ENCODE measurements at regions not wholly inside any gene's neighbourhood (a gene's known extent, or its start where the extent isn't known, plus 50 kb on each side); places are given as distances from the start of the nearest gene placed in this dataset.

DNA sequence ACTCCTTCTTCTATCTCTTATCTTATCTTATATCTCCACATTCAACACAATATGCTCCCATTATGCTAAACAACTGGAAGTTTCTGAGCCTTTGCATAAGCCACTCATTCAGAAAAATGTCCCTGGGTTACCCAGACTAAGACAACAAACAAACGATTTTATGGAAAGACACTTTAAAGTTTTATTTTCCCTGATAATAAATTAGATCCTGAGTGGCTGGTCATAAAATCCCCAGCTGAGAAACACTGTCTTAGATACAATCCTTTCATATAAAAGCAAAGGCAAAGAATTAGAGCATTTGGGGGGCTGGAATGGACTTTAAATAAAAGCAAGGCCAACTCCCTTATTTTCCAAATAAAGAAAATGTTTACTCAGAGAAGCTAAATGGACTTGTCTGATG lies 322.3 kb downstream of the GBE1 start:
- DNase-seq = no peak
- intact Hi-C loops (cut with DNase I, micrococcal nuclease) = no loop called here
- ATAC-seq = peak; percentile 75

DNA sequence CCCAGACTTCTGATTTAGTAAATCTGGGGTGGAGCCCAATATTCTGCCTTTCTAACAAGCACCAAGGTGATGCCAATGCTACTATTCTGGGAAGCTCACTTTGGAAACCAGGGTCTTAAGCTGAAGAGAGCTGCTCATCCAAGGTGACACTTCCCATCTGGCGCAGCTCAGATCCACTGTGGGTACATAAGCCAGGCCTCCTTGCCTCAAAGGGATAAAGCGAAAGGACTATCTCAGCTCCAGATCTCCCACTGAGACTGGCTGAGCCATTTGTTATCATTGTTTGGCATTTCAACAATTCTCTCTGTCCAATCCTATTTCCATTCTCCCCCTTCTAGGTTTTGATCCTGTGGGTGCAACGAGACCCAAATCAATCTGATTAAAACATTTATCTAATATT lies 323.8 kb downstream of the GBE1 start:
- no peak for DNase-seq
- no peak for ATAC-seq
- intact Hi-C loops (cut with DNase I, micrococcal nuclease) = no loop called here

DNA sequence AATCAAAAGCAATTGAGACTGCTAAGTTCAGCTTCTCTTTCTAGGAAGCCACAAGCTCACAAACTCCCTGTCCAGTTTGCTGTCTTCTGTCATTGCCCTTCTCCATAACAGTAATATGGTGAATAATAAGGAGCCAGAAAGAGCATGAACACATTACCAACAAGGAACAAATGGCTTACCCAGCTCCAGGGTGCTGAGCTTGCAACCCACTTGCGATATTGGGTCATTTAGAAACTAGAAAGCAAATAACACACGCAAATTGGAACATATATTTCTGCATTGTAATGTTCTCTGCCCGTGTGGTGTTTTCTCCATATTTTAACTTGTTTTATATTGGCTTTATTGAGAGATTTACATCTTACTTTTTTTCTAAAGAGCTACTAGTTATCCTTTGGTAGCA lies 325.3 kb downstream of the GBE1 start:
- ATAC-seq = no peak
- DNase-seq = no peak
- intact Hi-C loops (cut with DNase I, micrococcal nuclease) = no loop called here

DNA sequence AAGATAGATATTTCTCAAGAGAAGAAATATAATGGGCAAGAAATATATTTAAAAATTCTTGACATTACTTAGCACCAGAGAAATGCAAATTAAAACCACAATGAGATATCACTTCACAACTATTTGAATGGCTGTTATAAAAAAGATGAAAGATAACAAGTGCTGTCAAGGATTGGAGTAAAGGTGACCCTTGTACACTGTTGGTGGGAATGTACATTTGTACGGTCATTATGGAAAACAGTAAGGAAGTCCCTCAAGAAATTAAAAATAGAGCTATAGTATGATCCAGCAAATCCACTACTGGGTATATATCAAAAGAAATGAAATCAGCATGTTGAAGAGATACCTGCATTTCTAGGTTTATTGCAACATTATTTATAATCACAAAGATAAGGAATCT lies 326.4 kb downstream of the GBE1 start:
- ATAC-seq (peak; percentile 80), DNase-seq (no peak)
- intact Hi-C loops (cut with DNase I, micrococcal nuclease) = no loop called here

DNA sequence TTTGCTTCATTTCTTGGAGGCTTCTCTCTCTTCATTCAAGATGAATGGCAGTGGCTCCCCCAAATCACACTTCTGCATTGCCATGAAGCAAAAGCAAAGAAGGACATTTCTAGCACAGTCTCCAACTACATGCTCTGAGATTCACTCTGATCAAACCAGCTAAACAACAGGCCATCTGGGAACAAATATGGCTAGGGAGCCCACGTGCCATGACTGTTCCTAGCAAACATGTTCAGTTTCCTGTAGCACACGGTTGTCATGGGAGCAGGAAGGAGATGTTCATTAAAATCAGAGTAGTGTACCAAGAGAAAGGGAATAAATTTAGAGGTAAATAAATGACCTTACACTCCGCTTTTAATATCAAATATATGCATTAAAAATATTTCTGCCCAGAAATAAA lies 327.3 kb downstream of the GBE1 start:
- intact Hi-C loops (cut with DNase I, micrococcal nuclease) = no loop called here
- DNase-seq (no peak), ATAC-seq (no peak)

DNA sequence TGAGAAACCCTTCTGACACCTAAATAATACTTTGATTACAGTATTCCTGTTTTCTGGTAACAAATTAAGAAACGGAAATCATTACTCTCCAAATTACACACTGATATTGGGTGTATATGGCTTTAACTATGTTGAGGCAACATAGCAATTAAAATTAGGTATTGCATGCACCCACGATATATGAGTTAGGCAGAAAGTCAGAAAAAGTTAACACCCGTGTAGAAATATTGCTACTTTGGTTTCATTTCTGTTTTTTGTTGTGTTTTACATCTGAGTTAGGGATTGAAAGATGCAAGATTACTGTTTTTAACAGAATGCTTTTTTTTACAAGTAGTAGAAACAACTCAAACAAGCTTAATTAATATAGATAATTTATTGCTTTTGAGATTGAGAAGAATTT lies 327.8 kb downstream of the GBE1 start:
- ATAC-seq = no peak

DNA sequence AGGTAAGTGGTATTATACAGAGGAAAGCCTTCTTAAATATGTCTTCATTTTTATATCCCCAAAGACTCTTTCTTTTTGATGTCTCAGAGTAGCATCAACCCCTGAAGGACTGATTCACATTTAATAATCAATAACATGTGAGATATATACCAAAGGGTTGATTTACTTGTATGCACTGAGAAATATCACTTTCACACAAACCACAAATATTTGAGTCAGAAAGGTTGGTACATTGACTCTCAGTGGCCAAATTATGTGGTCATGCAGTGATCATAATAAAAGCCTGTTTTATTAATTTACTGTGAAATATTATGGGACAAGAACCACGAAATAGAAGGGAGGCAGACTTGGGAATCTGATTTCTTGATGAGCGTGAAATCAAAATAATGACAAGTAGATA lies 329.0 kb downstream of the GBE1 start:
- ATAC-seq (no peak), DNase-seq (no peak)
- intact Hi-C loops (cut with DNase I, micrococcal nuclease) = no loop called here

More for the DNA sequence above, 327.8 kb downstream of the GBE1 start:
- DNase-seq = no peak
- intact Hi-C loops (cut with DNase I, micrococcal nuclease) = no loop called here

DNA sequence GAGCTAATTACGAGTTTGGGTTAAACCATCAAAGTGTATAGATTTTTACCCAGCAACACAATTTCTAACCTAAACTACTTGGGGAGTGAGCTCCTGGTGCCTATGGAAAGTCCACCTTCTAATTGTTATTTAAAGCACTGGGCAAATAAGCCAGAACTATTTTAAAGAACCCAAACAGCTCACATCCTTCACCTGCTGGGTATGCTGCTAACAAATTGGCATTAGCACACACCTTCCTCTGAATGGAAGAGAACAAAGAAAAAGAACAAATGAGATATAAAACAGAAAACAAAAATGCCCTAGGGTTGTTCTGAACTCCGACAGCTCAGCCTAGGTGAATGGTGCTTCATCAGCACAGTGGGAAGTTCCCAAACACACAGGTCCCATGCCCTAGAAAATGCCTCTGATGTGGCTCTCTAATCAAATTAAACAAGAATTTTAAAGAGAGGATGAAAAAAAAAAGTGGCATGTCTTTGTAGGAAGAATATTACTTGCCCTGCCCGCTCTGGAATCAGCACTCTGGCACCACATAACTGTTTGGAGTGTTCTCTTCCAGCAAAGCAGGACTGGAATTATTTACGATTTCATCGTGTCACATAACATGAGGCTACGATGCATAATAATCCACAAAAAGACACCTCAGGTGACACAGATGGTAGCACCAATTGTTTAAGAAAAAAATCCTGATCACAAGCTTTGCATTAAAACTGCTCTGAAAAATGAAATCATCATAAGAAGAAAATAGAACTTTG lies 334.4 kb downstream of the GBE1 start:
- intact Hi-C loops (cut with DNase I, micrococcal nuclease) = no loop called here
- DNase-seq (no peak), ATAC-seq (no peak)

DNA sequence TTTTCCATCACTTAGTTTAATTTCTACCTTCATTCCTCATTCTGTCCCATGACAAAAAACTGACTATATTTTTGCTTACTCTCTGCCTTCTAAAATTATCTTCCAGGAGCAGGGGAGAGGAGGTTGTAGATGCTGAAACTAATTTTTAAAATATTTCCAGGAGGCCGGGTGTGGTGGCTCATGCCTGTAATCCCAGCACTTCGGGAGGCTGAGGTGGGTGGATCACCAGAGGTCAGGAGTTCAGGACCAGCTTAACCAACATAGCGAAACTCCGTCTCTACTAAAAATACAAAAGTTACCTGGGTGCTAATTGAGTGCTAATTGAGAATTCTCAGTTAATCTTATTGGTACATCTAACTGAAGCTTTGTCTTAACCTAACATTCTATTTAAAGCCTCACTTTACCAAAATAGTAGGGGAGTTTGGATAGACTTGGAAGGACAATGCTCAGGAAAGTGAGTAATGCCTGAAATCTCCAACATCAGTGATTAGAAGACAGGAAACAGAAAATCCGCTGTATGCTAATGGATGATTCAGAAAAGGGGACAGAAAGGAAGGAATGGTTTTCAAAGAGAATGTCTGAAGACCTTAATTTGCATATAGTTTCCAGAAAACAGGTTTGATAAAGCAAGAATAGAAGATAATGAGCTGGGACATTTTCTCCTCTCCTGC lies 336.1 kb downstream of the GBE1 start:
- intact Hi-C loops (cut with DNase I, micrococcal nuclease) = no loop called here
- ATAC-seq (no peak), DNase-seq (no peak)

DNA sequence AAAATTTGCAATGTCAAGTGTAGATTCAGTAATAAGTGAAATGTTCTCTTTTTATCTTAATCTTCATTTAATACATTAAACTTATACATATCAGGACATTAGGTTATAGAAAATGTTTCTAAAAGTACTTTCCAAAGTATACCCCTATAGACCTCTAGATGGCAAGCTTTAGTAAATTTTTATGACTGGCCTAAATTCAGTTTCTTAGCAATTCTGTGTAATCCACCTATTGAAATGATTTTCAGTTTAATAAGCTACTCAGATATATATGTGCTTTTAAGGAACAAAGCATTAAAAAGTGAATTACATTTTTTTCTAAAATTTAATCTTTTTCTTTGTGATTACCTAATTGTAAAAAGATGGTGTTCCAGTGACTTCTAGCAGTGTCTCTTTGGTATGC lies 342.2 kb downstream of the GBE1 start:
- intact Hi-C loops (cut with DNase I, micrococcal nuclease) = no loop called here
- no peak for DNase-seq
- ATAC-seq = no peak

DNA sequence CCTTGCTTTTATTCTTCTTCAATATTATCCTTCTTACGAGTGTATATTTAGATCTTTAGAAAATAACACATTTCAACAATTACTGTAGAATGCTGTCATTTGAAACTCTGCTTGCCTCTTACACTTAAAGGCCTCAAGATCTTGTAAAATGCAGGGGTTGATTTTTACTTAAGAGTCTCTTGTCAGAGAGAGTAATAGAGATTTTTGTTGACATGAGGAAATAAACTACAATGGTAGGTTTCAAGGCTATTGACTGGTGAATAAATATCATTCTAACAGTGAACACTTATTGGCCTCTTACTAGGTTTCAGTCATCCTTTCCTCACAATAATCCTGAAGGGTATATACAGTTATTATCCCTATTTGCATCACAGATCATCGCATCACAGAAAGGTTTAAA lies 344.6 kb downstream of the GBE1 start:
- intact Hi-C loops (cut with DNase I, micrococcal nuclease) = no loop called here
- no peak for DNase-seq
- no peak for ATAC-seq

DNA sequence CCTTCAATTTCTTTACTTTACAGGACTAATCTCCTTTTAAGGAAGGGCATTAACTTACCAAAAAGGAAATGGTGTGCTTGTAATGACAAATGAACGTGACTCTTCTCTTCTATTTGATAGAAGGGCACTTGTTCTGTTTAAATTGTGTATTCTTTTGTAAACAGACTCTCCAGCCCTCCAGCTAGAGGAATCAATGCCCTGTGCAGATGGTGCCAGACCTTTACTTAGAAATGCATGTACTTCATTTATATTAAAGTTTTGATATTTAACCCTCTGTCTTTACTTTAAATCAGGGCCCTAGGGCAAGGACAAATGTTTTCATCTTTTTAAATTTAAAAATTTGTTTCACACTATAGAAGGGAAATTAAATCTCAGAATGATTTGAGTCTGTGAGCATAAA lies 355.1 kb downstream of the GBE1 start:
- intact Hi-C loops (cut with DNase I, micrococcal nuclease) = no loop called here
- ATAC-seq = no peak
- no peak for DNase-seq

DNA sequence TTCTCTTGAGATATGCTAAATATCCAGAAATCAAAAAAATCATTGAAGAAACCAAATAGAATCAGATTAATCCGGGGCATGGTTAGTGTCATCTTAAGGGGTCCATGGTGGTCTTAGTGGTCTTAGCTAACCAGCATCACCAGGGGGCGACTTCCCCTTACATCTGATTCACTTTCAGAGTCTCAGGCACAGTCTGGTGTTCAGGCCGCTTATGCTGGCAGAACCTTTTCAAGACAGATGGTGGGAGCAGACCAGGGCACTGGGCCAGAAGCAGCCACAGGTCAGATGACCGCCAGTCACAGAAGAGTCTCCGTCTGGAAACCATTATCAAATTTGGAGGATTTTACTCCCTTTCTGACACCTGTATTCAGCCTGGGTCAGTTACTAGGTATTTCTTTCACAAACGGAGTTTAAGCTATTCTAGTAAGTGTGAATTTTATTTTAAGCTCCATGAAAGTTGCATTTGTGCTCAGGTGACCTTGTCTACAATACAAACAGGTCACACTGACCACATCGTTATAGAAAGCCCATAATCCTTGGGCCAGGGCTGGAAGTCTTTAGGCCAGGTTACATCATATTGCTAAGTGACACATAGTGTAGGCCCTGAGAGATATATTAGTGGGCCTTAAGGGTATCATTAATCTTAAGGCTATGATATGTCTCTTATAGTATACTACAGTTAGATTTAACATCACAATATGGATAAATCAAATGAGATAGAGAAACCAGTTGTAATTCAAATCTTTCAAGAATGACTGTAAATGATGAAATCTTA lies 365.5 kb downstream of the GBE1 start:
- ATAC-seq (no peak), DNase-seq (no peak)
- intact Hi-C loops (cut with DNase I, micrococcal nuclease) = no loop called here

DNA sequence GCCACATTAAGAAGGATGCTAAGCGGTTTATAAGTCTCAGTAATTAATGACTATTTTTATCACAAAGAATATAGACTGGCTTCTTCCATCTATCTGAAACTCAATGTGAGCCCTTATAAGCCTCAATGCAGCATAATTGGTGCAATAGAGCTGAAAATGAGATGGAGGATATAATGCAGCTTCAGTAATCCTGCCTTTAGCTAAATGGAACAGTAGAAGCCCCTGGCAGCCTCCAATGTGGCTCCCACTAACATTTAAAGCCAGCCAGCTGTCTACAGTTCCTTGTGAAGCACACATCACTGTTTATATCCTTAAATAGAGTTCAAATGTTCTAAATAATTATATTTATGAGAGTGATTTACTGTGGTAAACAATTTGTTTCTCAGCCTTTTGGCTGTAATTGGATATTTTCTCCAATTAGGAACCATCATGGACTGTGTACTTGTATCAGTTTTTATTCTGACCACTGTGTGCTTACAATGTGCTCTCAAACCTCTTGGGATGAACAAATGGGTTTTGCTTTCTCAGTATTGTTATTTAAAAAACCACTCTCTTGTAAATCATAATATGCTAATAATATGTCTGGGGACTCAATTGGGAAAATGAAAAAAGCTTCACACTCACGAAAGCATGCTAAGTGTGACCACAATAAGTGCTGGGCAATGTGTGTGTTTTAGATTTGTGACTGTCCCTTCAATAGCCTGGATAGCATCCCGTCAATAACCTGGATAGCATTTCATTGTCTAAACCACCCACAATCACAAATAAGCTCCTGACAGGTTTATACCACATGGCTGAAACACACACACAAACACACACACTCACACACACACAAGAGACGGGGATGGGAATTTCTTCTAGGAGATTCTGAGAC lies 366.6 kb downstream of the GBE1 start:
- intact Hi-C loops (cut with DNase I, micrococcal nuclease) = no loop called here
- DNase-seq (no peak), ATAC-seq (no peak)

DNA sequence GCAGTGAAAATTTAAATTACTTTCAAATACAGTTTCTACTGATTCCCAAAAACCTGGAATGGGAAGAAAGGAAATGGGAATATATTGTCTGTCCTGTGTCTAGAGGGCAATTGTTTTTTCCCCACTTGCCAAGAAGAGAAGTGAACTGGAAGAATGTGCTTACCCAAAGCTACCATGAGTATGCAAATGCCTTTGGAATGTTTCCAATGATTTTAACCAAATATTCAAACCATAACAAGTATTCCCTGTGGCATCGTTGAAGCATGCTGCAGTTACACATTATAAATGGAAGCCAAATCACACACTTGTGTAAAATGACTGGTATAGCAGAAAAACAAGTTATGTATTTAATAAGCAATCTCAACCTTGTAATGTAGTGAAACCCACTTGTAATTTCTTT lies 368.2 kb downstream of the GBE1 start:
- no peak for ATAC-seq
- no peak for DNase-seq
- intact Hi-C loops (cut with DNase I, micrococcal nuclease) = no loop called here

DNA sequence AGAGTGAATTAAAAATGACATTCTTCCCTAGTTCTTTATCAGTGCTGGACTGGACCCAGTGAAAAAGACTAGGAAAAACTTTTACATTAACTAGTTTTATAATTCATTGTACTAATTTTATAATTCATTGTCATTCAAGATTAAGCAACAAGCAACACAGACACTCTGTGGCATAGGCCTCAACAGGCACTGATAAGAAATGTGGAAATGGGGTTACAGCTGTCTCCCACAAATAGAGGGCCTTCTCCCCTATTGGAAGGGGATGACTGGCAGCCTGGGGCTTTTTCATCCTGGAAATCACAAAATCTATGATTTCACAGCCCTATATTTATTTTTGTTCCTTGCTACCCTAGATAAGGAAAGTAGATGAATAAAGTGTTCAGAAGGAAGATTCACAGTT lies 370.6 kb downstream of the GBE1 start:
- no peak for DNase-seq
- intact Hi-C loops (cut with DNase I, micrococcal nuclease) = no loop called here
- ATAC-seq = no peak

DNA sequence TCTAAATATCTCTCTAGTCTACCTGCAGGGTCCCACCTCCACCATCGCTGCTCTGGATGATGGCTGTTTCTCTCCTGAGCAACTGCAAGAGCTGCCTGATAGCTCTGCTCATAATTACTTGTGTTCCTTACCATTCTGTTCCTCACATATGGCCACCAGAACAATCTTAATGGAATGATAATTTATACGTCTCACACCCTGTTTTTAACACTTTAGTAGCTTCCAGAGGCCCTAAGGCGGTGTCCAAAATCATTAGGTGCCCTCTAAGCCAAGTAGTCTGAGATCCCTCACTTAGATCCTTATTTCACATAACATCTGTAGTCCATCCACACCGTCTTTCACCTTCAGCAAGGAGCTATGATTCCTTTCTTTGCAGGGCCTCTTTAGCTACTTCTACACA lies 373.3 kb downstream of the GBE1 start:
- no peak for ATAC-seq
- intact Hi-C loops (cut with DNase I, micrococcal nuclease) = no loop called here
- DNase-seq = no peak

DNA sequence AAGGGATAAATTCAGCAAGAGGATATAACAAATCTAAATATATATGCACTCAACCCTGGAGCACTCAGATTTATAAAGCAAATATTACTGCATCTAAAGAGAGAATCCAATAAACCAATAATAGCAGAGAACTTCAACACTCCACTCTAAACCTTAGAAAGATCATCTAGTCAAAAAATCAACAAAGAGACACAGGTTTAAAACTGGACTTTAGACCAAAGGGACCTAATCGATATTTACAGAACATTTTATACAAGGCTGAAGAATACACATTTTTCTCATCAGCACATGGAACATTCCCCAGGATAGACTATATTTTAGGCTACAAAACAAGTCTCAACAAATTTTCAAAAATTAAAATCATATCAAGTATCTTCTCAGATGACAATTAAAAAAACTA lies 379.0 kb downstream of the GBE1 start:
- no peak for ATAC-seq
- no peak for DNase-seq
- intact Hi-C loops (cut with DNase I, micrococcal nuclease) = no loop called here

DNA sequence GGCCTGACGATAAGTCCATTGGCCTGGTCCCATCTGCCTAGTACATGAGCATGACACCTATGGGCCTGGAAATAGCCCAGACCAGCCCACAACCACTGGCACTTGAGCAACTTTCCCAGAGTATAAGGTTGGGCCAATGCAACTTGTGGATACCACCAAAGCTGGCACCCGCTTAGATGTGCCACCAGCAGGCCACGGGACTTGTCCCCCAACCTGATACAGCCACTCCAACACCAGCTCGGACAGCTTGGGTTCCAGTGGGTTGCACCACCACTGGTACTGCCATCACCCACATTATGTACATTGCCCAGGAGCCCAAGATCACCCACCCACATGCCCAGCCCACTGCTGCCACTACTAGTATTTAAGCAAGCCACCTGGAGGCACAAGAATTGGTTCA lies 381.2 kb downstream of the GBE1 start:
- DNase-seq = no peak
- no peak for ATAC-seq
- intact Hi-C loops (cut with DNase I, micrococcal nuclease) = no loop called here
